ENCODE measurements at regions not wholly inside any gene's neighbourhood (a gene's known extent, or its start where the extent isn't known, plus 50 kb on each side); places are given as distances from the start of the nearest gene placed in this dataset.
"Not testable (repeated sequence)": the region's sequence is repeated elsewhere in the genome, so short reads cannot be mapped to it uniquely, and the experiment has no call there.

DNA sequence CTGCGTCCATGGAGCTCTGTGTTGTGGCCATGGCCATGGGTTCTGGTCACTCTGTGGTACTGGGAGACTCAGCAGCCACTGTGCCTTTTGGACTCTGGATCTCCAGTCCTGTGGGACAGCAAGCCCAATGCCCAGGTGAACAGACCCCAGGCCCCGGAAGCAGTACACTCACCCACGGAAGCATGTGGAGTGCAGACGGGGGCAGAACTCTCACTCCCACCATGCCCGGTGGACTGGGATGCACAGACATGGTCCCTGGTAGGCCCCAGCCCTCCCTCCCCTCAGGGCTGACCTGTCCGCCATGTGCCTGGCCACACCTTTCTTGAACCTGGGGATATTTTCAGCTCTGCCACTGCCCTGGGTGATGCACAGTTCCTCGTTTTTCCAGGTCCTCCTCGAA is 163.3 kb downstream of the URI1 start:
- no peak for DNase-seq

DNA sequence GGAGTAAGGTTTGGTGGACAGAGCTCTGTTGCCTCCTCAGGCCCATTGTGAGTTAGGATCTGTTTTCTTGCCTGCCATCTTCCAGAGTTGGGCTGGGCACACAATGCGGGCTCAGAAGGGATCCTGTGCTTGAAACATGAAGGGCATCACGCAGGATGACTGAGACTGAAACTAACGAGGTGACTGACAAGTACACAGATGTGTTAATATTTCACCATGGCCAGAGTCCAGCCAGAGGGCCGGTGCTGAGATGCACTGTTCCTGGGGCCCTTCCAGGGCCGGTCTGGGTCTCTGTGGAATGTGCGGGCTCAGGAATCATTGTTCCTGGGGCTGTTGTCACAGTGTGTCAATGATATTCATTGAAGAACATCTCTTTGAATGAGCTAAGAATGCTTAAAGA is 163.7 kb downstream of the URI1 start:
- no peak for DNase-seq

DNA sequence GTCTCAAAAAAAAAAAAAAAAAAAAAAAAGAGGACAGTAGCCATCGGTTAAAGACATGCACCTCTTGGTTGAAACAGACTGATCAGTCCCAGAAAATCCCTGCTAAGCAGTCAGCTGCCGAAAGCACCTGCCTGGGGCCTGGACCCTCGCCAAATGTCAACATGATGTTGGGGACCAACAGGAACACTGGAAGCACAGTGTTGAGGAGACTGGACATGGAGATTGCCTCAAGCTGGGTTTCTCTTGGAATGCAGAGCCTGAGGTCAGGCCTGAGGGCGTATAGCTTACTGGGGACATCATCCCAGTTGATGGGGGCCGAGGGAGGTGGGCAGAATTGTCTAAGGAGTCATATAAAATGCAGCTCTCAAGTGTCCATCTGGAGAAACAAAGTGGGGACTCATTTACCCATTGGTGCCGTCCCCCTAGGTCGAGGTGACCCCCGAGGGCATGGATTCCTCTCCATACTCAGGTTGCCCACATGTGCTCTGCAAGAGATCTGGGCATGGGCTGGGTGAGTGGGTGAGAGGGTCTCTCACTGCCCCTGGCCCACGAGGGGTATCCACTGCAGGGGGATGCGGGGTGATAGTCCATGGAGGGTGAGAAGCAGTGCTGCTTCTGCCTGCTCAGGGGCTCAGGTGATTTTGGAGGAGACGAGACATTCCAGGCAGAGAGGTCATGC is 164.5 kb downstream of the URI1 start:
- no peak for DNase-seq

DNA sequence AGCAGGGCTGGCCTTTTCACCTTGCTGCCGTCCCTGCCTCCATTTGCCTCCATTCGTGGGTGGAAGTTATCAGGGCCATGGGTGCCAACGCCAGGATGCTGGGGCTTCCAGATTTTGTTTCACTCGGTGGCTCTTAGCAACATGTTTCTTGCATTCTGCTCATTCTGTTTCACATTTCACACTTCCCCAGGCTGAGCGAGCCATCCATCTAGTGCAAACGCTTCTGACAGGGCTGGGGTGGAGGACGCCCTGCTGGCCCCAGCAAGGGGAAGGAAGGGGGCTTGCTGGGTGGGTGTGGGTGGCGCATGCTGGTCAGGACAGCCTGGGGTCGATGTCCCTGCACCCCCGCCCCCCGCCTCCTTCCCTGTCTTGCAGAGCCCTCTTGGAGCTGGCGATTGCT is 165.2 kb downstream of the URI1 start:
- DNase-seq: no peak

- DNase-seq: no peak
These were observed 167.5 kb downstream of the URI1 start for GRCh38 chr19:30109565-30109964.

DNA sequence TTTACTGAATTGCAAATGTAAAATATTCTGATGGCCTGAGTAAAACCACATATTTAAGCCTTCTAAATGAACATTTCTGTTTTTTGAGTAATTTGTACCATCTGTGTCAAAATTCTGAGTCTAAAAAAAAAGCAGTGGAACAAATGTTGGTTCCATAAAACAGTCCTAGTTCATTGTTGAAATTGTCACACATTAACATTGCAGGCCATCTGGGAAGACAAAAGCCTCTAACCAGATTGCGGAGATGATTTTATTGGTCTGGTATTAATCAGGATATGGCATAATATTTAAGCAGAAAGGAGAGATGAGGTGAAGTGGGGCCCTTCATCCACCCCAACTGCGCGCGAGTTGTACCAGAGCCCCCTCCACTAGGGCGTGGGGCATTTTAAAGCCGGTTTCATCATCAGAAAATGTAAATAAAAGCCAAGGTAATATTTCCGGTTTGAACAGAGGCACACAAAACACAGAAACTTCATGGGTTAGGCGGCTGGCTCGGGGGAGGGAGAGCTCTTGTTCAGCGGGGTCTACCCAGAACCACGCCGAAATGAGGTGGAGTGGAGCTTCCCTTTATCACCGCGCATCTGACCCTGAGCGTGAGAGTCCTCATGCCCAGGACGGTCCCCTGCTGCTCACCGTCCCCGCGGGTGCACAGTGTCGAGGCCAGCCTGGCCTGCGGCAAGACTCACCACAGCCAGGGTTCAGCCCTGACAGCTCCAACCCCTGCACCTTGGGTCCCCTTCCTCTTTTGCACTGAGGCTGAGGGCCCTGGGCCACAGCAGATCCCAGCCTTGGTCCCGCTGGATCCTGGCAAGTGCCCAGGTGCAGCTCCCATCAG is 169.2 kb downstream of the URI1 start:
- DNase-seq: no peak

DNA sequence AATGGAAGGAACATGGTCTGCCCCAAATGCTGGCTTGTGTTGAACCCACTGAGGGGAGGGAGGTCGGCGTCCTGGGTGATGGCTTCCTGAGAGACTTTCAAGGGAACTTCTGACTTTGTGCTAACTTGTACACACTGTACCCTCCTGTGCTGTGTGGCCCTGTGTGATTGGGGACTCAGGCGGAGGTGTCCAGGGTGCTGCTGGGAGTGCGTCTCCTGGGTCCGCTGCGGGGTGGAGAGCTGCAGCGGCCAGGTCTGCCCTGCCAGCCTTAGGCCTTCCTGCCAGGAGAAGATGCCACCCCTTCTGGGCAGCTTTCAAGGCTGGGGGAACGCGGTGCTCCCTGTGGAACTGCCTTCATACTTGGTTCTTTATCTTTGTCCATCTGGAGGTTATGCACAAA is 170.1 kb downstream of the URI1 start:
- no peak for DNase-seq

DNA sequence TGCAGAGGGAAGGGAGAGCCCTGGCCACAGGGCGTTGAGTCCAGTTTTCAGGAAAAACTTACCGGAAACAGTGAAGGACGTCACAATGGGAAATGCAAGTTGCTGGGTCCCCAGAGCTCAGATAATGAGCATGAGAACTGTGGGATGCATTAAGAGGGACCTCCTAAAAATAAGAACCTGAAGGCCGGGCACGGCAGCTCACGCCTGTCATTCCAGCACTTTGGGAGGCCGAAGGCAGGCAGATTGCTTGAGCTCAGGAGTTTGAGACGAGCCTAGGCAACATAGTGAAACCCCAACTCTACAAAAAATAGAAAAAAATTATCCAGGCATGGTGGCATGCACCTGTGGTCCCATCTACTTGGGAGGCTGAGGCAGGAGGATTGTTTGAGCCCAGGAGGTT is 170.6 kb downstream of the URI1 start:
- DNase-seq: no peak

DNA sequence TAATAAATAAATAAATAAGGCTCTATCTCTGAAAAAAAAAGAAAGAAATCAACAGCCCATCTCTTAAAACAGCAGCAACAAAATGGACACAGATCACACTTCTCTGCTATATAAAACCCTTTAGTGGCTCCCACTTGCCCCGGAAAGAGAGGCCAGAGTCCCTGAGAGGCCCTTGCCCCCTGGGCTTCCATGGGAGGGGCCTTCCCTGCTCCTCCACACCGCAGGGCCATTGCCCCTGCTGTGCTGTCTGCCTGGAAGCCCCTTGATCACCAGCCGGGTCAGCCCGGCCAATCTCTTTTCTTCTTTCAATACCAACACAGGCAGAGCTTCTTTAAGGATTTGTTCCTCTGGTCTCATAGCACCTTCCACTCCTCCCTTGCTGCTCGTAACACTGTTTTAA is 171.1 kb downstream of the URI1 start:
- DNase-seq: no peak

- DNase-seq: not testable (repeated sequence)
These were observed 172.1 kb downstream of the URI1 start for GRCh38 chr19:30114095-30114494.

- DNase-seq: no peak
These were observed 173.9 kb downstream of the URI1 start for GRCh38 chr19:30115947-30116346.

DNA sequence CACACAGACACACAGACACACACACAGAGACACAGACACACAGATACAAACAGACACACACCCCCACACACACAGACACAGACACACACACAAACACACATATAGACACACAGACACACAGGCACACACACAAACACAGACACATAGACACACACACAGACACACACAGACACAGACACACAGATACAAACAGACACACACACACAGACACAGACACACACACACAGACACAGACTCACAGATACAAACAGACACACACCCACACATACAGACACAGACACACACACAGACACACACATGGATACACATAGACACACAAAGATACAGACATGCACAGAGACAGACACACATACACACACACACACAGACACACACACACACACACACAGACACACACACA is 174.5 kb downstream of the URI1 start:
- DNase-seq: no peak

GRCh38 chr19:30116984-30117555 is 175.0 kb downstream of the URI1 start:
- no peak for DNase-seq

DNA sequence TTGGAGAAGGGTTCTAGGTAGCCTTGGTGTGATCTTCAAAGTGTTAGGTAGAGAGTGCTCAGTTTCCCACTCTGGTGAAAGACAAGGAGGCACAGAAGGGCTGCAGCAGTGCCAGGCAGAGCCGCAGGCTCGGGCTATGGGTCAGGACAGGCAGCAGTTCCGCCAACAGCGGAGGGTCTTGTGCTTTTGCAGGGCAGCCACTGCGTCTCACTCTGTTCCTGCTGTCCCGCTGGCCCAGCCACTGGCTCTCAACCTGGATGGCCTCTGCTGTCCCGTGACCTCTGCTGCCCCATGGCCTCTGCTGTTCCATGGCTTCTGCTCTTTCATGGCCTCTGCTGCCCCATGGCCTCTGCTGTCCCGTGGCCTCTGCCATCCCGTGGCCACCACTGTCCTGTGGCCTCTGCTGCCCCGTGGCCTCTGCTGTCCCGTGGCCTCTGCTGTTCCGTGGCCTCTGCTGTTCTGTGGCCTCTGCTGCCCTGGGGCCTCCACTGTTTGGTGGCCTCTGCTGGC is 175.7 kb downstream of the URI1 start:
- no peak for DNase-seq

DNA sequence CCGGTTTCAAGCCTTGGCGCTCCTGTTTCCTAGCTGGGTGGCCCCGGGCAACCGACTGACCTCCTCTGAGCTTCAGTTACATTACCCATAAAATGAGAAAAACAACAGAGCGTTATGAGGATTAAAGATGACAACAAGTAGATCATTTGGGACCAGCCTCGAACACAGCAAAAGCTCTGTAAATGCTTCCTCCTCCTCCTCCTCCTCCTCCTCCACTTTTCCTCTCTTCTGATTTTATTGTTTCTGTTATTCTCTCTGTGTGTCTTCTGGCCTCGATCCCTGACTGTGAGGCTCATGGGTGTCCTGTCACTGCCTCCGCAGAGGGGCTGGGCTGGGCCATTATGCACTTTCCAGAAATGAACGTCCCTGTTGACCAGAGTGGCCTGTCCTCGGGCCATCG is 176.2 kb downstream of the URI1 start:
- no peak for DNase-seq

- DNase-seq: no peak
These were observed 176.7 kb downstream of the URI1 start for GRCh38 chr19:30118760-30119159.

DNA sequence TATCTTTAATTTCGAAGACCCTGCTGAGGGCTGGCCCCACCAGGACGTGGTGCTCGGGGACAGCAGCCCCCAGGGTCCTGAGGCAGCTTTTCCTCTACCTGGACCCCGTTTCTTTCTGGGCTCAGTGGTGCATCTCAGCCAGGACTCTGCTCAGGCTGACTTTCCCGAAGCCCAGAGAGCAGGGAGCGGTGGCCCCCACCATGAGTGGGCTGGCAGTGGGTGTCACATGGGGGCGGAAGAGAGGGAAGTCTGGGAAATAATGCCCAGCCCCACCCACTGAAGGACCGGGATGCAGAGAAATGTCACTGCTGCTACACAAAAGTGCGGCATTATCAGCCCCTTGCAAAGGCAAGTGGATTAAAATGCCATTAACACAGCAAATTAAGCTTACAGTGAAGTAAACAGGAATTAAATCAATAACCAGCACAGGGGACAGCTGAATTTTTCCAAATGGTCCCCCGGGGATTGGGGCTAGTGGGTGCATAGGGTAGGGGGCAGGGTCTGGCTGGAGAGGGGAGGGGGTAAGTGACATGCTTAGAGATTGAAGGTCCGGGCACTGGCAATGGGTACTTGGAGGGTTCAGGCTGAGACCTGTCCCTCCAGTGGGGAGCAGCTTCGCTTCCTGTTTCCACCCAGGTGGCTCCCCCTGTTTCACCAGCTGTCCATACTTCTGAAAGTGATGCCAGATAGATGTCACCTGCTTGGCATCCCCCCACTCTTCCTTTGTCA is 177.3 kb downstream of the URI1 start:
- DNase-seq: no peak

GRCh38 chr19:30120860-30121484 is 178.9 kb downstream of the URI1 start:
- DNase-seq: no peak

DNA sequence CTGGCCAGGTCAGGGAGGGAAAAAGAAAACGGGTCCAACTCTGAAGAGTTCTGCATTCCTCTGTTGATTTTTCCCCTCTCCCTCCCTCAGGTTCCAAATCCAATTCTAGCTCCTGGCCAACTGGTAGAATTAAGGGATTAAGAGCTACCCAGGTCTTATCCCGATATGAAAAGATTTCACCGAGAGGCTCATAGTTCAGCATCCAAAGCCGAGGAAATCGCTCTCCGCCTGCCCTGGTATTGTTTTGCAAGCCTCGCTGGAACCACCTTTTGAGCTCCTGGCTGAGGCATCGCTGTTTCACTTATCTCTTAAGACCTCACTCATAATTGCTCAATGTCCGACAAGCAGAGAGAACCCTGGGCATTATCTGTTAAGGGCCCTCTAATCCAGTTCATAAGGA is 180.4 kb downstream of the URI1 start:
- no peak for DNase-seq

- DNase-seq: no peak
These were observed 181.1 kb downstream of the URI1 start for GRCh38 chr19:30123119-30123518.

DNA sequence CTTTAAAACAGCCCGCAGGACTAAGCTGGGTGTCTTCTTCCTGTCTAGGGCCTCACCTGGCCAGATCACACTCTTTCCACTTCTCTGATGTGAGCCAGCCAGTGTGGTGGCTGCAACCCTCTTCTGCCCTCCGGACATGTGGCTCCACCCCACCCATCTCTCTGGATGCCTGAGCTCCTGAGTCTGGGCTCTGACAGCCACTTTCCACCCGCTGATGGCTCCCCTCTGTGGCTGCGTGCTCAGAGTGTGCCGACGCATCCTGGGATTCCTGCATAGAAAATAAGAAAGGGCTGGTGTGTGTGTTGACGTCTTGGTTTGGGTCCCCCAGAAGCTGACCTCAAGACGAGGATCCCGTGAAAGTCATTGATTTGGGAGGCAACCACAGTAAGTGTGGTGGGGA is 181.6 kb downstream of the URI1 start:
- DNase-seq: no peak

DNA sequence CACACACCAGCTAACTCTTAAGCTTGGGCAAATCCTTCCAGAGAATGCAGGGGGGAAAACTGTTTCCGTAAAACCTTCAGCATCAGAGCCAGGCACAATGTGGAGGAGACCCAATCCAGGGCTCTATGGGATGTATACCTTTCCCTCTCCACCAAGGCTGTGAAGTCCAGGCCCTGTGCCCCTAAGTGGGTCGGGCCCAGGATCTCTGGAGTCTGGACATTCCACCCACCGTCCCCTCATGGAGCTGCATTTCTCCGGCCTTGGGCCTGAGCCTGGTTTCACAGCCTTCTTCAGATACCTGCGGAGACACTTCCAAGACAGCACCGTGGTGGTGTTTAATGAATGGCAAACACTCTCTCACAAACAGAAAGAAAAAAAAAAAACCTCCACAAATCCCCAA is 186.2 kb downstream of the URI1 start:
- DNase-seq: no peak

All from NK-92 treated with Interleukin-12 subunit alpha and Interleukin-12 subunit beta, amount 100 ng/mL, for 24 hours (cell line).